ENCODE measurements at regions not wholly inside any gene's neighbourhood (a gene's known extent, or its start where the extent isn't known, plus 50 kb on each side); places are given as distances from the start of the nearest gene placed in this dataset.

- Histone ChIP-seq H3K4me3 (ENCODE audit: low read depth, low read length, poor library complexity, severe bottlenecking) (no peak overlapping the region), H3K4me1 (ENCODE audit: insufficient read depth, low read length, poor library complexity, severe bottlenecking) (no peaks in the 10 kb centered on the region), H3K27ac (ENCODE audit: low read depth, low read length, poor library complexity, severe bottlenecking) (no peak overlapping the region), H3K36me3 (ENCODE audit: insufficient read depth, low read length, poor library complexity, severe bottlenecking) (no peaks in the 10 kb centered on the region), H3K27me3 (replicated peaks; ENCODE audit: insufficient read depth, low read depth, low read length, poor library complexity) (peaks cover 5% of the 10 kb centered on the region), H3K9me3 (ENCODE audit: low read depth, low read length, poor library complexity, severe bottlenecking) (no peaks in the 10 kb centered on the region)
- ChIA-PET CTCF (no interaction called here), POLR2A (ENCODE audit: low non-redundant PET) (no interaction called here)
- no peak for DNase-seq (ENCODE audit: low spot score)
- TF ChIP-seq CTCF (conservative IDR thresholded peaks at IDR 0.05; ENCODE audit: low read depth, low read length) (no peak), EZH2 (IDR thresholded peaks at IDR 0.05; ENCODE audit: borderline replicate concordance, low read depth, low read length, poor library complexity, severe bottlenecking) (no peak)
- no TSS peak for BruUV-seq (replicated peaks)
- intact Hi-C loops (cut with micrococcal nuclease; ENCODE audit: unreplicated experiment), result no loop called here
Measured at GRCh38 chr18:5721924-5722323, 173.4 kb downstream of the TMEM200C start.

GRCh38 chr18:5720132-5720531, 175.2 kb downstream of the TMEM200C start:
- POLR2A ChIA-PET (ENCODE audit: low non-redundant PET), result no interaction called here
- no TSS peak for BruUV-seq (replicated peaks)

GRCh38 chr18:5717256-5717655, 173.5 kb upstream of the EPB41L3 start:
- POLR2A ChIA-PET (ENCODE audit: low non-redundant PET), result no interaction called here
- CTCF ChIA-PET, result no interaction called here
- TF ChIP-seq EZH2 (IDR thresholded peaks at IDR 0.05; ENCODE audit: borderline replicate concordance, low read depth, low read length, poor library complexity, severe bottlenecking) (no peak), CTCF (conservative IDR thresholded peaks at IDR 0.05; ENCODE audit: low read depth, low read length) (no peak)
- no peaks in the 10 kb centered on the region for H3K36me3 ChIP-seq (ENCODE audit: insufficient read depth, low read length, poor library complexity, severe bottlenecking)
- no peaks in the 10 kb centered on the region for H3K9me3 ChIP-seq (ENCODE audit: low read depth, low read length, poor library complexity, severe bottlenecking)
- no peak overlapping the region for H3K27ac ChIP-seq (ENCODE audit: low read depth, low read length, poor library complexity, severe bottlenecking)
- BruUV-seq (replicated peaks), result no TSS peak
- H3K4me1 ChIP-seq (ENCODE audit: insufficient read depth, low read length, poor library complexity, severe bottlenecking), result no peaks in the 10 kb centered on the region
- H3K4me3 ChIP-seq (ENCODE audit: low read depth, low read length, poor library complexity, severe bottlenecking), result no peak overlapping the region
- H3K27me3 ChIP-seq (replicated peaks; ENCODE audit: insufficient read depth, low read depth, low read length, poor library complexity), result peaks cover 5% of the 10 kb centered on the region
- DNase-seq (ENCODE audit: low spot score), result no peak
- intact Hi-C loops (cut with micrococcal nuclease; ENCODE audit: unreplicated experiment), result no loop called here

More at GRCh38 chr18:5720132-5720531, 175.2 kb downstream of the TMEM200C start:
- H3K27ac ChIP-seq (ENCODE audit: low read depth, low read length, poor library complexity, severe bottlenecking), result no peak overlapping the region
- no peaks in the 10 kb centered on the region for H3K4me1 ChIP-seq (ENCODE audit: insufficient read depth, low read length, poor library complexity, severe bottlenecking)
- TF ChIP-seq EZH2 (IDR thresholded peaks at IDR 0.05; ENCODE audit: borderline replicate concordance, low read depth, low read length, poor library complexity, severe bottlenecking) (no peak), CTCF (conservative IDR thresholded peaks at IDR 0.05; ENCODE audit: low read depth, low read length) (no peak)
- DNase-seq (ENCODE audit: low spot score), result no peak
- H3K27me3 ChIP-seq (replicated peaks; ENCODE audit: insufficient read depth, low read depth, low read length, poor library complexity), result peaks cover 5% of the 10 kb centered on the region
- CTCF ChIA-PET, result no interaction called here
- no peak overlapping the region for H3K4me3 ChIP-seq (ENCODE audit: low read depth, low read length, poor library complexity, severe bottlenecking)
- H3K9me3 ChIP-seq (ENCODE audit: low read depth, low read length, poor library complexity, severe bottlenecking), result no peaks in the 10 kb centered on the region
- no peaks in the 10 kb centered on the region for H3K36me3 ChIP-seq (ENCODE audit: insufficient read depth, low read length, poor library complexity, severe bottlenecking)
- intact Hi-C loops (cut with micrococcal nuclease; ENCODE audit: unreplicated experiment), result no loop called here
